ENCODE measurements at regions not wholly inside any gene's neighbourhood (a gene's known extent, or its start where the extent isn't known, plus 50 kb on each side); places are given as distances from the start of the nearest gene placed in this dataset.

- TF ChIP-seq CTCF (IDR thresholded peaks at IDR 0.05) (no peak), POLR2A (IDR thresholded peaks at IDR 0.05) (no peak)
Observed at GRCh38 chr10:30709700-30710358, 80.3 kb upstream of the LYZL2 start.

All from Peyer's patch (tissue), 4 donors.